CD14-positive monocyte (primary cell): ENCODE measurements at regions not wholly inside any gene's neighbourhood (a gene's known extent, or its start where the extent isn't known, plus 50 kb on each side); places are given as distances from the start of the nearest gene placed in this dataset.

Source experiments
- DNase-seq, 3 donors: peaks; one replicate each; pipeline ENCODE4 v3.0.0-alpha.2; 2011 to 2022
- H2AFZ ChIP-seq: 2 replicates; pipeline ENCODE4 v1.6.0; 2012; ENCODE audit warnings: mild to moderate bottlenecking, low read depth, low read length, inconsistent platforms; ENCODE audit not compliant: insufficient read depth, poor library complexity, severe bottlenecking
- H3K27ac ChIP-seq, 2 donors: 1 replicate in 1 of 2; 2 replicates in 1 of 2; pipeline ENCODE4 v1.5.1; 2012 to 2013; ENCODE audit warnings: low read length in 2 of 2, control low read depth in 1 of 2, inconsistent platforms in 1 of 2, low read depth in 1 of 2, mild to moderate bottlenecking in 1 of 2
- H3K27me3 ChIP-seq, 2 donors: one replicate each; pipeline versions ENCODE4 v1.6.0 to v1.6.1; 2011 to 2013; ENCODE audit warnings: low read length in 2 of 2; ENCODE audit not compliant: control insufficient read depth in 2 of 2, insufficient read depth in 2 of 2
- H3K36me3 ChIP-seq, 2 donors: replicated peaks in 1 of 2; 1 replicate in 1 of 2; 2 replicates in 1 of 2; pipeline versions ENCODE4 v1.5.1 to v1.6.1; 2012 to 2013; ENCODE audit warnings: low read length in 2 of 2, control low read depth in 1 of 2, inconsistent platforms in 1 of 2, mild to moderate bottlenecking in 1 of 2; ENCODE audit not compliant: insufficient read depth in 2 of 2, control insufficient read depth in 1 of 2
- H3K4me1 ChIP-seq, 2 donors: 1 replicate in 1 of 2; 2 replicates in 1 of 2; pipeline versions ENCODE4 v1.5.1 to v1.6.1; 2012 to 2013; ENCODE audit warnings: low read length in 2 of 2, control low read depth in 1 of 2, inconsistent platforms in 1 of 2, mild to moderate bottlenecking in 1 of 2, moderate library complexity in 1 of 2; ENCODE audit not compliant: insufficient read depth in 2 of 2, control insufficient read depth in 1 of 2
- H3K4me2 ChIP-seq: replicated peaks from 2 replicates; pipeline ENCODE3; 2012; ENCODE audit warnings: low read length, moderate library complexity, mild to moderate bottlenecking; ENCODE audit not compliant: poor library complexity, severe bottlenecking; ENCODE audit errors: extremely low read depth
- H3K4me3 ChIP-seq, 3 experiments: fragments of 200-600 bp in 1 of 3; sonication (generic) in 1 of 3; replicated peaks in 1 of 3; 1 replicate in 2 of 3; 2 replicates in 1 of 3; pipeline ENCODE4 v1.5.1; 2011 to 2013; ENCODE audit warnings: low read length in 3 of 3, mild to moderate bottlenecking in 3 of 3, control low read depth in 2 of 3, low read depth in 2 of 3, inconsistent platforms in 1 of 3, moderate library complexity in 1 of 3
- H3K79me2 ChIP-seq: 2 replicates; pipeline ENCODE4 v1.6.0; 2012; ENCODE audit warnings: mild to moderate bottlenecking, control low read depth, inconsistent platforms, low read length, moderate library complexity; ENCODE audit not compliant: insufficient read depth
- H3K9ac ChIP-seq: 2 replicates; pipeline ENCODE4 v1.6.0; 2017; ENCODE audit warnings: low read length, mild to moderate bottlenecking; ENCODE audit not compliant: insufficient read depth, poor library complexity, severe bottlenecking
- H3K9me3 ChIP-seq, 2 donors: replicated peaks in 1 of 2; 1 replicate in 1 of 2; 2 replicates in 1 of 2; pipeline versions ENCODE4 v1.5.1 to v1.6.1; 2012 to 2013; ENCODE audit warnings: low read length in 2 of 2, control low read depth in 1 of 2; ENCODE audit not compliant: control insufficient read depth in 1 of 2, insufficient read depth in 1 of 2
- H4K20me1 ChIP-seq: 2 replicates; pipeline ENCODE4 v1.6.0; 2012; ENCODE audit warnings: mild to moderate bottlenecking, low read length, control low read depth, moderate library complexity; ENCODE audit not compliant: insufficient read depth
- H3K27ac Mint-ChIP-seq, 7 donors: one replicate each; pipeline ENCODE4 v1.8.0; 2020; ENCODE audit warnings: mild to moderate bottlenecking in 7 of 7, mixed read lengths in 7 of 7, moderate library complexity in 6 of 7, inconsistent platforms in 2 of 7
- H3K27me3 Mint-ChIP-seq, 3 donors: one replicate each; pipeline ENCODE4 v1.8.0; 2021 to 2022; ENCODE audit warnings: low read depth in 3 of 3, mild to moderate bottlenecking in 3 of 3, mixed read lengths in 3 of 3, moderate library complexity in 3 of 3, inconsistent platforms in 1 of 3
- H3K36me3 Mint-ChIP-seq, 2 donors: one replicate each; pipeline ENCODE4 v1.8.0; 2020; ENCODE audit warnings: mixed read lengths in 2 of 2, inconsistent platforms in 1 of 2, mild to moderate bottlenecking in 1 of 2
- H3K4me1 Mint-ChIP-seq: one replicate; pipeline ENCODE4 v1.8.0; 2020; ENCODE audit warnings: mild to moderate bottlenecking, mixed read lengths
- H3K4me3 Mint-ChIP-seq, 2 donors: one replicate each; pipeline ENCODE4 v1.8.0; 2020; ENCODE audit warnings: mild to moderate bottlenecking in 2 of 2, mixed read lengths in 2 of 2, moderate library complexity in 1 of 2
- H3K9me3 Mint-ChIP-seq, 7 donors: one replicate each; pipeline ENCODE4 v1.8.0; 2020 to 2022; ENCODE audit warnings: mixed read lengths in 7 of 7, mild to moderate bottlenecking in 6 of 7, moderate library complexity in 6 of 7, inconsistent platforms in 2 of 7
- WGBS: methylation state at CpG from one replicate; pipeline ENCODE4 v1.1.5; 2013; ENCODE audit warnings: missing lambda C conversion rate; ENCODE audit not compliant: insufficient coverage; 5-methylcytosine and 5-hydroxymethylcytosine counted together
- intact Hi-C, 2 donors: fragments of 100-400 bp; cut with micrococcal nuclease; formaldehyde crosslinking; loops; one replicate each; pipeline versions ENCODE4 v1.15.0 to v1.15.1; 2023
- TF ChIP-seq, protein P1 (sequence below): fragments of 200-600 bp; IDR thresholded peaks from one replicate; pipeline ENCODE4 v1.8.0; 2022; ENCODE audit warnings: antibody characterized with exemption, mild to moderate bottlenecking

DNA sequence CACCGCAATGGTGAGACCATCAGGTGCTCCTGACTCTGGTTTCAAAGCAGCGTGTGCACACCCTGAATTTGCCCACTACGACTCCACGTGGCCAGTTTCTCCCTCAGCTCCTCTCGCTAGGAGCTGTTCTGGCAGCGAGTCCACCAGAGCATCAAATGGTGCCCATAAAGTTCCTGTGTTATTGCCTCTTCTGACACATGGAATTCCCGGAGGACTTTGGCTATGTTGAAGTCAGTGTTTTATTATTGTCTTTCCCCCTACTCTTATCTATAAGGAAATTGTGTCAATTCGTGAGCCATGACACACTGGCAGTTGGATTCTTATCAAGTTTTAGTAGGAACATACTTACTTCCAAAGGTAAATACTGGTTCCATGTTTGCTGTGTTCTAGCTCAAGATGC, 53.9 kb upstream of the NPVF start:
- Mint-ChIP-seq H3K9me3 (peaks cover 0 to 3% (median 0%) of the 10 kb centered on the region in 7 donors), H3K27me3 (peaks cover 0 to 6% (median 1%) of the 10 kb centered on the region in 3 donors), H3K4me3 (no peak overlapping the region), H3K27ac (no peak overlapping the region), H3K36me3 (no peaks in the 10 kb centered on the region), H3K4me1 (no peaks in the 10 kb centered on the region)
- no peak overlapping the region for H3K9ac ChIP-seq
- no peaks in the 10 kb centered on the region for H3K36me3 ChIP-seq
- H2AFZ ChIP-seq = no peak overlapping the region
- TF ChIP-seq, protein P1, sequence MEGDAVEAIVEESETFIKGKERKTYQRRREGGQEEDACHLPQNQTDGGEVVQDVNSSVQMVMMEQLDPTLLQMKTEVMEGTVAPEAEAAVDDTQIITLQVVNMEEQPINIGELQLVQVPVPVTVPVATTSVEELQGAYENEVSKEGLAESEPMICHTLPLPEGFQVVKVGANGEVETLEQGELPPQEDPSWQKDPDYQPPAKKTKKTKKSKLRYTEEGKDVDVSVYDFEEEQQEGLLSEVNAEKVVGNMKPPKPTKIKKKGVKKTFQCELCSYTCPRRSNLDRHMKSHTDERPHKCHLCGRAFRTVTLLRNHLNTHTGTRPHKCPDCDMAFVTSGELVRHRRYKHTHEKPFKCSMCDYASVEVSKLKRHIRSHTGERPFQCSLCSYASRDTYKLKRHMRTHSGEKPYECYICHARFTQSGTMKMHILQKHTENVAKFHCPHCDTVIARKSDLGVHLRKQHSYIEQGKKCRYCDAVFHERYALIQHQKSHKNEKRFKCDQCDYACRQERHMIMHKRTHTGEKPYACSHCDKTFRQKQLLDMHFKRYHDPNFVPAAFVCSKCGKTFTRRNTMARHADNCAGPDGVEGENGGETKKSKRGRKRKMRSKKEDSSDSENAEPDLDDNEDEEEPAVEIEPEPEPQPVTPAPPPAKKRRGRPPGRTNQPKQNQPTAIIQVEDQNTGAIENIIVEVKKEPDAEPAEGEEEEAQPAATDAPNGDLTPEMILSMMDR = no peak
- H3K27me3 ChIP-seq = no peaks in the 10 kb centered on the region
- WGBS = 96% methylated on average over 6 of the region's 8 CpGs
- H3K4me3 ChIP-seq = no peak overlapping the region
- no peaks in the 10 kb centered on the region for H3K79me2 ChIP-seq
- no peak overlapping the region for H3K27ac ChIP-seq
- DNase-seq = no peak
- no peaks in the 10 kb centered on the region for H3K4me1 ChIP-seq
- H3K9me3 ChIP-seq = no peaks in the 10 kb centered on the region
- no peaks in the 10 kb centered on the region for H4K20me1 ChIP-seq
- H3K4me2 ChIP-seq = no peak overlapping the region
- intact Hi-C loops = no loop called here

DNA sequence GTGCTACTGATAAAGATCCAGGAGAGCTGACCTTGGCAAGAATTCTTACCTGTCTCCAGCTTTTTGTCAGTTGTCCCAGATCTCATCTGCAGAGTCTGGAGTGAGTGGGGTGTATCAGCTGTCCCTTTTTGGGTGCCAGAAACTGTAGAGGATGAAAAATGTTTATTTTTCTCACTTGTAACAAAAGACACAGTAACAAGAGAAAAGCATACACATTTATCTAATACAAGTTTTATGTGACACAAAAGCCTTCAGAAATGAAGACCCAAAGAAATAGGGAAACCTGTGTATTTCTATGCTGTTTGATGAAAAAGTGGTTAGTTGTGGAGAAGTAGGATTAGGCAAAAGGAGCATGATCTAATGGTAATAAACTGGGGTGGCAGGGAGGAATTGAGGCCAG, 58.5 kb upstream of the NPVF start:
- no peak overlapping the region for H3K4me3 ChIP-seq
- no peaks in the 10 kb centered on the region for H3K36me3 Mint-ChIP-seq
- no peaks in the 10 kb centered on the region for H3K4me1 Mint-ChIP-seq
- H3K27me3 ChIP-seq = no peaks in the 10 kb centered on the region
- peaks cover 0 to 5% (median 0%) of the 10 kb centered on the region in 7 donors for H3K9me3 Mint-ChIP-seq
- no peak for DNase-seq
- TF ChIP-seq, protein P1 = no peak
- intact Hi-C loops = no loop called here
- no peak overlapping the region for H2AFZ ChIP-seq
- H3K27ac Mint-ChIP-seq = no peak overlapping the region
- H4K20me1 ChIP-seq = no peaks in the 10 kb centered on the region
- no peaks in the 10 kb centered on the region for H3K36me3 ChIP-seq
- H3K79me2 ChIP-seq = no peaks in the 10 kb centered on the region
- H3K27me3 Mint-ChIP-seq = peaks cover 0 to 4% (median 2%) of the 10 kb centered on the region in 3 donors
- H3K4me2 ChIP-seq = no peak overlapping the region
- H3K4me1 ChIP-seq = no peaks in the 10 kb centered on the region
- no peak overlapping the region for H3K27ac ChIP-seq
- no peaks in the 10 kb centered on the region for H3K9me3 ChIP-seq
- no peak overlapping the region for H3K9ac ChIP-seq
- no peak overlapping the region for H3K4me3 Mint-ChIP-seq
